ENCODE measurements at regions not wholly inside any gene's neighbourhood (a gene's known extent, or its start where the extent isn't known, plus 50 kb on each side); places are given as distances from the start of the nearest gene placed in this dataset.

DNA sequence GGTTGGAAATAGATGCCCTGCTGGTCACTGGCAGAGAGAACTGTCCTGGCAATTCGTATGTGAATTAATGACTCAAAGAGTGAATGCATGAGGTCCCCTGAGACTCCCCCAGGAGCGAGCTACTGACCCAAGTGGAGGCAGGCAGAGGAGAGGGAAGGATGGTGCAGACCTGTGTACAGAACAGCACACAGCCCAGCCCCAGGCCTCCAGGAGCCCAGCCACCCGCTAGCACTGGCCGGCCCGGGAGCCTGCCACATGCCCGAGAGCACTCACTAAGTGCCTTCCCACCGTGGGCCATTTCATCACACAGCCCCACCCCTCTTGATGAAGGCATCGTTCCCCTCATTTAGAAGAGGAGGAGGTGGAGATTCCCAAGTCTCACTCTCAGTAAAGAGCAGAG, 62.0 kb upstream of the IGSF21 start:
- no peak overlapping the region for H4K8ac ChIP-seq (replicated peaks; ENCODE audit: insufficient read length, low read depth, low read length)

More for the DNA sequence above, 62.0 kb upstream of the IGSF21 start:
- no peaks in the 10 kb centered on the region; the same call in 1 of the 2 replicates for H3K27me3 ChIP-seq (ENCODE audit: insufficient read depth, low read length)
- no peak overlapping the region for H4K5ac ChIP-seq (ENCODE audit: insufficient read length, low read depth, low read length)
- Mint-ChIP-seq H3K9me3 (peaks cover 4 to 6% of the 10 kb centered on the region in 2 experiments; a peak in 4 of 5 replicates), H3K27ac (no peak overlapping the region), H3K4me3 (no peak overlapping the region), H3K36me3 (ENCODE audit: insufficient read depth in 1 of 3, low read depth in 3 of 3) (peaks cover 0 to 4% (median 3%) of the 10 kb centered on the region in 3 experiments; a peak in 2 of 7 replicates), H3K27me3 (ENCODE audit: low read depth) (peaks cover 30% of the 10 kb centered on the region), H3K4me1 (peaks cover 7 to 13% of the 10 kb centered on the region in 2 experiments)
- no peak overlapping the region for H3T11ph ChIP-seq (ENCODE audit: low read length)
- H2BK12ac ChIP-seq (ENCODE audit: insufficient read length, low read depth, low read length) = no peak overlapping the region
- no peak overlapping the region for H3K56ac ChIP-seq (ENCODE audit: insufficient read length, low read depth, low read length)
- H2AFZ ChIP-seq (ENCODE audit: low read length) = no peak overlapping the region
- H3K27ac ChIP-seq (ENCODE audit: insufficient read length, low read depth, low read length) = no peak overlapping the region
- H2BK20ac ChIP-seq (ENCODE audit: low read depth, low read length, poor library complexity, severe bottlenecking) = no peak overlapping the region
- H3K79me1 ChIP-seq (ENCODE audit: insufficient read depth, low read depth, low read length, poor library complexity, severe bottlenecking) = no peaks in the 10 kb centered on the region
- no CpG with 5 or more reads among the region's 8 CpGs for WGBS (ENCODE audit: extremely low coverage, insufficient read length, low lambda C conversion rate)
- no peak overlapping the region for H3K9ac ChIP-seq (ENCODE audit: extremely low read depth, insufficient read length, low read length)
- TF ChIP-seq, protein P1, sequence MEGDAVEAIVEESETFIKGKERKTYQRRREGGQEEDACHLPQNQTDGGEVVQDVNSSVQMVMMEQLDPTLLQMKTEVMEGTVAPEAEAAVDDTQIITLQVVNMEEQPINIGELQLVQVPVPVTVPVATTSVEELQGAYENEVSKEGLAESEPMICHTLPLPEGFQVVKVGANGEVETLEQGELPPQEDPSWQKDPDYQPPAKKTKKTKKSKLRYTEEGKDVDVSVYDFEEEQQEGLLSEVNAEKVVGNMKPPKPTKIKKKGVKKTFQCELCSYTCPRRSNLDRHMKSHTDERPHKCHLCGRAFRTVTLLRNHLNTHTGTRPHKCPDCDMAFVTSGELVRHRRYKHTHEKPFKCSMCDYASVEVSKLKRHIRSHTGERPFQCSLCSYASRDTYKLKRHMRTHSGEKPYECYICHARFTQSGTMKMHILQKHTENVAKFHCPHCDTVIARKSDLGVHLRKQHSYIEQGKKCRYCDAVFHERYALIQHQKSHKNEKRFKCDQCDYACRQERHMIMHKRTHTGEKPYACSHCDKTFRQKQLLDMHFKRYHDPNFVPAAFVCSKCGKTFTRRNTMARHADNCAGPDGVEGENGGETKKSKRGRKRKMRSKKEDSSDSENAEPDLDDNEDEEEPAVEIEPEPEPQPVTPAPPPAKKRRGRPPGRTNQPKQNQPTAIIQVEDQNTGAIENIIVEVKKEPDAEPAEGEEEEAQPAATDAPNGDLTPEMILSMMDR (conservative IDR thresholded peaks at IDR 0.05) = no peak
- H3K4me2 ChIP-seq (ENCODE audit: insufficient read depth, insufficient read length, low read length) = no peak overlapping the region
- no peaks in the 10 kb centered on the region for H3K79me2 ChIP-seq (ENCODE audit: insufficient read depth, low read length)
- H3K14ac ChIP-seq (ENCODE audit: insufficient read depth, low read length) = no peak overlapping the region; the same call in 1 of the 2 replicates
- no peaks in the 10 kb centered on the region for H4K20me1 ChIP-seq (ENCODE audit: control insufficient read depth, insufficient read depth, insufficient read length)
- H2AK5ac ChIP-seq (ENCODE audit: insufficient read length, low read length) = no peak overlapping the region
- no peak overlapping the region for H2BK5ac ChIP-seq (ENCODE audit: insufficient read length, low read length)
- H3K18ac ChIP-seq (ENCODE audit: insufficient read length, low read depth, low read length) = no peak overlapping the region
- no peak overlapping the region for H2BK15ac ChIP-seq (ENCODE audit: low read depth, low read length)
- DNase-seq = no peak
- H3K23ac ChIP-seq (ENCODE audit: insufficient read length, low read depth, low read length) = no peak overlapping the region
- no peak overlapping the region for H2BK120ac ChIP-seq (ENCODE audit: low read depth, low read length, poor library complexity, severe bottlenecking)
- H3K23me2 ChIP-seq (ENCODE audit: insufficient read length, low read depth, low read length, poor library complexity, severe bottlenecking) = no peaks in the 10 kb centered on the region
- no peaks in the 10 kb centered on the region for H3K9me3 ChIP-seq (ENCODE audit: control insufficient read depth, low read depth, low read length)
- H3K4me1 ChIP-seq (ENCODE audit: insufficient read depth, low read length) = no peaks in the 10 kb centered on the region; the same call in 1 of the 2 replicates
- no peak overlapping the region for H3K4ac ChIP-seq (ENCODE audit: low read depth, low read length)
- no peak overlapping the region for H4K91ac ChIP-seq (ENCODE audit: insufficient read length, low read depth, low read length)

All from H9 (cell line).